ENCODE measurements at regions not wholly inside any gene's neighbourhood (a gene's known extent, or its start where the extent isn't known, plus 50 kb on each side); places are given as distances from the start of the nearest gene placed in this dataset.

DNA sequence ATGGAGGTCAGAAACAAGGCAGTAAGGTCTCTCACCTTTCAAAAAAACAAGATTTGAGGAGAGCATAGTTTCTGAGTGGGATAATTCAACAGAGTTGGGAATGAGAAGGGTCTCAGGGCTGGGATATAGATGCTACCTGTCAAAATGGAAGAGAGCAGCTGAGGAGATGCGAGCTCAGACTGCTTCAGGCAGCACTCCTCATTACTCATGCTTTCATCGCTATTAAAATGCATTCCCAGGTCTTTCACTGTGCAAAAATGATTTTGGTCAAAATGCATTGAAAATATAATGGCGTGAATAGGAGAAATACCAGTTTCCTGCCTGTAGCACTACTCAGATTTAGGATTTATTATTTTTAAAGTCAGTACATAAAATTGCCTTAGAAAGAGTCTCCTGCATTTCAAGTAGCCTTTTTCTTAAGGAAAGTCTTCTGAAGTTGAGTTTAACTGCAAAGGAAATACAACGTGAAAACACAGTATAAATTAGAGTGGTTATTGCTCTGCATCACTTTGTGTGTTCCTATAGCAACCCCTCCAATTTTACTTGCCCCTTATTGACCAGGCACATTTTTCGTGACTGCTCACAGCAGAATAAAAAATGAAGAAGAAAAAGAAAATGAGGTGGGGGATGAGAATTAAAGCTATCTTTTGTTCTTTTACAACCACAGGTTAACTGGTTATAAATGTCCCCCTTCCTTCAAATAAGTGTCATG, 724.8 kb upstream of the SEMA6A start:
- TF ChIP-seq, protein P1, sequence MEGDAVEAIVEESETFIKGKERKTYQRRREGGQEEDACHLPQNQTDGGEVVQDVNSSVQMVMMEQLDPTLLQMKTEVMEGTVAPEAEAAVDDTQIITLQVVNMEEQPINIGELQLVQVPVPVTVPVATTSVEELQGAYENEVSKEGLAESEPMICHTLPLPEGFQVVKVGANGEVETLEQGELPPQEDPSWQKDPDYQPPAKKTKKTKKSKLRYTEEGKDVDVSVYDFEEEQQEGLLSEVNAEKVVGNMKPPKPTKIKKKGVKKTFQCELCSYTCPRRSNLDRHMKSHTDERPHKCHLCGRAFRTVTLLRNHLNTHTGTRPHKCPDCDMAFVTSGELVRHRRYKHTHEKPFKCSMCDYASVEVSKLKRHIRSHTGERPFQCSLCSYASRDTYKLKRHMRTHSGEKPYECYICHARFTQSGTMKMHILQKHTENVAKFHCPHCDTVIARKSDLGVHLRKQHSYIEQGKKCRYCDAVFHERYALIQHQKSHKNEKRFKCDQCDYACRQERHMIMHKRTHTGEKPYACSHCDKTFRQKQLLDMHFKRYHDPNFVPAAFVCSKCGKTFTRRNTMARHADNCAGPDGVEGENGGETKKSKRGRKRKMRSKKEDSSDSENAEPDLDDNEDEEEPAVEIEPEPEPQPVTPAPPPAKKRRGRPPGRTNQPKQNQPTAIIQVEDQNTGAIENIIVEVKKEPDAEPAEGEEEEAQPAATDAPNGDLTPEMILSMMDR (IDR thresholded peaks at IDR 0.05) = no peak
- TF ChIP-seq POLR2A (IDR thresholded peaks at IDR 0.05) (no peak), POLR2AphosphoS5 (IDR thresholded peaks at IDR 0.05) (no peak)
